Left kidney (tissue), 1 donor: ENCODE measurements at regions not wholly inside any gene's neighbourhood (a gene's known extent, or its start where the extent isn't known, plus 50 kb on each side); places are given as distances from the start of the nearest gene placed in this dataset.
"Not testable (repeated sequence)": the region's sequence is repeated elsewhere in the genome, so short reads cannot be mapped to it uniquely, and the experiment has no call there.

Source experiments
- DNase-seq: peaks from one replicate; pipeline ENCODE4 v3.0.0-alpha.2; 2013

DNA sequence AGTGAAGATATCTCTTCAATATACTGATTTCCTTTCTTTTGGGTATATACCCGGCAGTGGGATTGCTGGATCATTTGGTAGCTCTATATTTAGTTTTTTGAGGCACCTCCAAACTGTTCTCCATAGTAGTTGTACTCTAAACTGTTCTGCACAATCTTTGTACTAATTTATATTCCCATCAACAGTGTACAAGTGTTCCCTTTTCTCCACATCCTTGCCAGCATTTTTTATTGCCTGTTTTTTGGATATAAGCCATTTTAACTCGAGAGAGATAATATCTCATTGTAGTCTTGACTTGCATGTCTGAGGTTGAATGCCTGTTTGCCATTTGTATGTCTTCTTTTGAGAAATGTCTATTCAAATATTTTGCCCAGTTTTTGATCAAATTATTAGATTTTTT is 1859.4 kb upstream of the C9orf72 start:
- not testable (repeated sequence) for DNase-seq

DNA sequence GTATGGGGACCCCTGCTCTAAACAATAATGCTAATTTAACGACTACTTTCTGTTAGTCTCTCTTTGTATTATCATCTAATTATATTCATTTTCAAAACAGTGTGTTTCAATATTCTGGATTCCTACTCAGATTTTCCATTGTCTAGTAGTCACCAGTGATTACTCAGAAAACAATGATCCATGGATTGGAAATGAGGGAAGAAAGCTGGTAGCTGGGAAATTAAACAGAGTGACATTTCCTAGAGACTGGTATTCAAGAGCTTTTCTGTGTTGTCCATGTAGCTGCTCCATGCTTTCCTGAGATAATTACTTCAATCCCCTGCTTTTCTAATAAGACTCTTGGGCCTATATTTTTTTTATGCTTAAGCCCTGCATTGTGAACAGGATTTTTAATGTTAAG is 1862.1 kb upstream of the C9orf72 start:
- DNase-seq: no peak

DNA sequence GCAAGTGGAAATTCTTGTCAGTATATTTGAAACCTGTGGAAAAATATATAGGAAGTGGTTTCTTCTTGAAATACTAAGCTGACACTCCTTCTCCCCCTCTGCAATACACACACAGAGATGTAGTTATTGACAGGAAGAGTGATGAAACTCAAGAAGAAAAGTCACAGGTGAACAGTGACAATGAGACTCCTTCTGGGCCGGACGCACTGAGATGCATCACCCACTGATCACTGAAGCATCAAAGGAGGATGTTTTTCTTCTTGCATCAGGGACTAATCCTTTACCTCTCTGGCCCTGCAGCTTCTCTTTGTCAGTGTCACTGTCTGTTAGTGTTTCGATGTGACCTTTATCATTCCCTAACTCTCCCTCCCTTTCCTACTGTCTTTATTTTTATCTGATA is 1864.2 kb upstream of the C9orf72 start:
- DNase-seq: peak; percentile 22

DNA sequence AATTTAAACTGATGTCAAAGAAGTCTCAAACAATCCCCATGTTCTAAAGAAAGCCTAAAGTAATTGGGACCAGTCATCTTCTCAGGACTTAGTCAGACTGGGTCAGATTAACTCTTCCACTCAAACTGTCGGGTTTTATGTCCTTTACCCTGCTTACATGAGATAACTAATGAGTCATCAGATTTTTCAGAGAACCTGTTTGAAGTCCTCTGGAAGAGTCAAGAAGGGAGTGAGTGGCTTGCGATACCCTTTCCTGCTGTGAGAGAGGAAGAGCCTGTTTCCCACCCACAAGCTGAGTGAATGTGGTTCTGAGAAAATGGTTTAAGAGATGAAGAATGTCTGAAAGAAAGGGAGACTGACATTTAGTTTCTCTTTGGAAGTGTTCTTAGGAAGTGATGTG is 1866.7 kb upstream of the C9orf72 start:
- no peak for DNase-seq

DNA sequence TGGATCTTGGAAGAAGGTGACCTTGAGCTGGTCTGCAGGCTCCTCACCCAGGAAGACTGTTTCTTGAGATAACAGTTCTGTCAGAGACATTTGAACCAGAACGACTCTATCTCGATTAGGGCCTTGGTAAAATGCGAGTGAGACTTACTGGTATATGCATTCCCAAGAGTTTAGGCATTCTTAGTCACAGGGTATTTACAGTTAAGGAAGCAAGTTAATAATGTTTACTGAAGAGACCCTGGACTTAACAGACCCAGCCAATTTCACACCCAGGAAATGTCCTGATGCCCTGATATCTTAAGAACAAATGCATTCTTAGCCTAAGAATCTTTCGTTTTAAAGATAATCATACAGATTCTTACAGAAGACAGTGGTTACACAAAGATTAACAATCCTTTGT is 1867.2 kb upstream of the C9orf72 start:
- no peak for DNase-seq

DNA sequence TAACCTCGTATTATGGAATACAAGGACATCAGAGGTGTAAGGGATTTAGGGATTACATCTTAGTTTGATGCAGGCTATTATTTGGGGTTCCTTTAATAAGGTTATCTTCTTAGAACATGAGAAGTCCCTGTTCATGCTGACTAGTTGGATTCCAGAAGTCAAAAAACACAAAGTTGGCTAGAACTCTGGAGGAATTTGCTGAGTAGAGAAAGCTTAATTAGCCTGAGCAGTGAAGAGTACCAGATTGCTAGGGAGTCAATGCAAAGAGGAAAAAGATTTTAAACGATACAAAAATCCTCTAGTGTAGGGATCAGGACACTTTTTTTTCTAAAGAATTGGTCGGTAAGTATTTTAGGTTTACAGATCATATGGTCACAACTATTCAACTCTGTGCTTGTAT is 1872.5 kb upstream of the C9orf72 start:
- no peak for DNase-seq

DNA sequence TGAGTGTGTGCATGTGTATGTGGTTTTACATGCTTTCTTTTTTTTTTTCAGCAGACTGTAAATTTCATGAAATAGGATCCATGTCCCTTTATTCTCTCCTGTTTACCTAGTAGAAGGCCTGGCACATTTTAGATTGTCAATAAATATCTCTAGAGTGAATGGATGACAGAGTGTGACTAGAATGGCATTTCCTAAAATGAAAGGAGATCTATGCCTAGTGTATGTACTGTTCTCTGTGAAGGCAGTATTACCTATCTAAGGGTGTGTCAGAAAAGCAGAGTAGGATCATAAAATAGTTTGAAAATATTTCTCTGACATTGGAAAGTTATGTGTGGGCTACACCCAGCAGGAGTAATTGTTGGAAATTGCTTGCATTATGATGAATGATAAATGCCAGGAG is 1876.0 kb upstream of the C9orf72 start:
- no peak for DNase-seq

DNA sequence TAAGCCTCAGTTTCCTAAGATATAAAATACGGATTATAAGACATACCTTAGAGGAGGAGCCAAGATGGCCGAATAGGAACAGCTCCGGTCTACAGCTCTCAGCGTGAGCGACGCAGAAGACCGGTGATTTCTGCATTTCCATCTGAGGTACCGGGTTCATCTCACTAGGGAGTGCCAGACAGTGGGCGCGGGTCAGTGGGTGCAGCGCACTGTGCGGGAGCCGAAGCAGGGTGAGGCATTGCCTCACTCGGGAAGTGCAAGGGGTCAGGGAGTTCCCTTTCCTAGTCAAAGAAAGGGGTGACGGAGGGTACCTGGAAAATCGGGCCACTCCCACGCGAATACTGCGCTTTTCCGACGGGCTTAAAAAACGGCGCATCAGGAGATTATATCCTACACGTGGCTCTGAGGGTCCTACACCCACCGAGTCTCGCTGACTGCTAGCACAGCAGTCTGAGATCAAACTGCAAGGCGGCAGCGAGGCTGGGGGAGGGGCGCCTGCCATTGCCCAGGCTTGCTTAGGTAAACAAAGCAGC is 1877.1 kb upstream of the C9orf72 start:
- not testable (repeated sequence) for DNase-seq

DNA sequence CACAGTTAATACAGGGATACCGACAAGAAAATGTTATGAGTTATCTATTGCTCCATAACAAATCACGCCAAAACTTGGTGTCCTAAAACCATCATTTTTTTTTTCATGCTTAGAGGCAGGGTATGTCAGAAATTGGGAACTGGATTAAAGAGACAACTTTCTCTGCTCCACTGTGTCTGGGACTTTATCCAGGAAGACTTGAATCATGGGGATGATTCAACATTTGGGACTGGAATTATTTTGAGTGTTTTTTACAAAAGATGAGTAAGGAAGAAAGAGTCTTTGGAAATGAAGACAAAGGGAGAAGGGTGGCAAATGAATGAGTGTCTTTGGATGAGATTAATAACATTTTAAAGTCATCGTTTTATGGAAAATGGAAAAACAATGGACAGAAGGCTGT is 1883.7 kb upstream of the C9orf72 start:
- no peak for DNase-seq

DNA sequence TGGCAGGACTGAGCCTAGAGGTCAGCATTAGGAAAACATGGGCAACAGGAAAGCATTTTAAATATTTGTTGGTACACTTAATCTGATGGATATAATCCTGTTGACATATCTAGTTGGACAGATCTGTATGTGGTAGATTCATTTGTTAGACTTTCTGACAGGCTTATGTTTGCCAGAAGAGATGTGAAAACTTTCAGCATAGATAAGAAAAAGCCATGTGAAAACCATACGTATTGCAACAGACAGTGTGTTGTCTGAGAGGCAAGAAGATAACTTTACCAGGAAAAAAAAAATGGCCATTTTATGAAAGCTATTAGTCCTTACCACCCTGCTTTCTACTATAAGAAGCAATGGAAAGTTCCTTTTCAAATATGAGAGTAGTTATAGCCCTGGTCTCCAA is 1902.2 kb upstream of the C9orf72 start:
- DNase-seq: no peak

DNA sequence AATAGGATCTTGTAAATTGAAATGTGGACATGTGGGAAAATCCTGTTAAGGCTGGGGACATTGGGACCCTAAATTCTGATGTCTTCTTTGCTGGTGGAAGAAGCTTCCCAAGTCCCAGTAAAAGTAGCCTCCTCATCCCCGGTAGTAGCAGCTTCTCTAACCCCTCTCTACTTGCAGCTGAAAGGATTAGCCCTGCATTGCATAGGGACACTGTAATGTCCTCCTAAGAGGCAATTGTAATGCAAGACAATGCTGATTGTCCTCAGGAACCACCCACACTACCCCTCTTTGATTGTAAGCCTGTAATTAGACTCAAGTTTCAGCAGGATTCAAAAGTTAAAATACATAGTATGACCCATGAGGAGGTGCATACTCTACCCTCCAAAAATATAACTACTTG is 1938.4 kb upstream of the C9orf72 start:
- DNase-seq: no peak

DNA sequence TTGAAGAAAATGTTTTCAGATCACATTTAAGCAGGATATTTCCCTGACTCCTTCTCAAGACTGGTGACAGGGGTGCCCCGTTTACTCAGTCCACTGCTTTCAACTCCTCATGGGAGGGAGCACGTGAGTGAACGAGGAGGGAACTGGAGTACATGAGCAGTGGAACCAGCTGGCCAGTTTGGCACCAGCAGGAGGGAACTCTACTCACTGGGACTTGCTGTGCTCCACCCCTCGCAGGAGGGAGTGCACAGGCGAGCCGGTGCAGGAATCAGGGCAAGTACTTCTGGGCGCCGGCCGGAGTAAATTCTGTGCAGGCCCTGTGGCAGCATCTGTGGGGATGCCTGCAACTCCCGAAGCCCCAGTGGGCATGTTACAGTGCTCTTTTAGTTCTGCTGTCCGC is 1941.1 kb upstream of the C9orf72 start:
- DNase-seq: no peak

DNA sequence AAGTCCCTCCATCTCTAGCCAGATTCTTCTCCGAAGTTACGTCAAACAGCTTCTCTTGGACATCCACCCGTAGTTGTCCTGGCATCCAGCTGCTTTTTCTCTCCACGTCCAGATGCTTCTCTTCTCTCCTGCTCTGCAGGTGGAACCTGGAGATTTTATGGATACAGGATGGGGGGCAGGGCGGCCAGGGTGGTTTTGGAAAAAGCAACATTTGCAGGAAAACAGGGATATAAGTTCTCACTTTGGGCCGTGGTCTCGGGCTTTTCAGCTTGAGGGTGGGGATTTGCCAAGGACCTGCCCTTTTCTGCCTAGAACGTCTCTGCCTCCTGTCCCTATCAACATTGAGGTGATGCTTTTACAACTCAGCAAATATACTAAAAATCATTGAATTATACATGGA is 1941.6 kb upstream of the C9orf72 start:
- no peak for DNase-seq

DNA sequence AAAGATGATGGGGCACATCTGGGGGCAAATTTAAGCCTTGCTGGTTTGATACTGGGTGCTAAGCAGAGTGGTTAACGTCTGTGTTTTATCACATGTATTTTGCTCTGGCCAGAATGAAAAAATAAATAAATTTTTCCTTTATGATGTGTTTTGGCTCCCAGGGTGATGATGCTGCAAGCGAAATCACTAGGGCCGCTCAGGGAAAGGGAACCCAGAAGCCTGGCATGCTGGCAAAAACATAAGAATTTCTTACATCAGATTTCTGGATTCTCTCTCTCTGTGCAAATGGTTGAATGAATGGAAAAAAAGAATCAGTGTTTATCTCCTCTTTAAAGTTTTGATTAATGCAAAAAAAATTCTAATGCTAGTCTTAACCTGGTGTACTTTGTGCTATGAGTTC is 1975.2 kb upstream of the C9orf72 start:
- no peak for DNase-seq

DNA sequence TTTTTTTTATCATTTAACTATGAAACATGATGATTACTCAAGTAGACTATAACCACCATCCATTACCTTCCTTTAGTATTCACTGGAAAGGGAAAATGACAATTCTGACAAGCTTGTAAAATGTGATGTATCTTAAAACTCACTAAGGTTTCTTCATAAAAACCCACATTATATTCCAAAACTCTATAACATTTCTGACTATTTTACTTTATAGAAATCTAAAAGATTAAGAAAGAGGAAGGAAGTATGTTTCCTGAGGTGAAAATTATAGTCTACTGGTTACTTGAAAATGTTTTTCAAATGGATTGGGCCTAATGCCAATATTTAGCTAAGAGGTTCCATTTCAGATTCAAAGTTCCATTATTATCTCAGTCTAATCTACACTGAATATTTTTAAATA is 1982.2 kb upstream of the C9orf72 start:
- DNase-seq: no peak

DNA sequence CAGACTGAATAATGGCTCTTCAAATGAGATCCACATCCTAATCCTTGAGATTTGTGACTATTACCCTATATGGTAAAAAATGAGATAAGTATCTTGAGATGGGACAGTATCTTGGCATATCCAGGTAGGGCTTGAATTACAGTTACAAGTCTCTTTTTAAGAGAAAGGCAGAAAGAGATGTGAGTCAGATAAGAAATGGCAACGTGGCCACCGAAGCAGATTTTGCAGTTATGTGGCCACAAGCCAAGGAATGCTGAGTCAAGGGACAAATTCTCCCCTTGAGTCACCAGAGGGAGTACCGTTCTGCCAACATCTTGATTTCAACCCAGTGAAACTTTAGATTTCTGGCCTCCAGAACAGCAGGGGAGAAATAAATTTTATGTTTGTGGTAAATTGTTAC is 1983.0 kb upstream of the C9orf72 start:
- no peak for DNase-seq

DNA sequence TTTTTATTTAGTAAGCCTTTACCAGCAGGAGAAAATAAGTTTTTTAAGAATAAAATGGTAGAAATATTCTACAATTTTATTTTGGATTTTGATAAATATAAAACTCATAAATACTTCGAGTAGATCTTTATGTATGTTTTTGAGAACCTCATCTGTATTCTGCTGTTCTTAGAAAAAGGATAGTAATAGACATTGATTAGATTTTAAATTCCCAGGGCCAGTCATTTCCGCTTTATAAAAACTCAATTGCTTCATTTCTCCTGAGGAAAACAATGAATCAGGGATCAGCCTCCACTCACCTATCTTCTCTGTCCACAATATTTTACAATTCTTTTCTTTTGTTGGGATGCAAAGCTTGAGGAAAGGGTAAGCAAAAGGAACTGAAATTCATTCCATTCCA is 1983.5 kb upstream of the C9orf72 start:
- DNase-seq: no peak

DNA sequence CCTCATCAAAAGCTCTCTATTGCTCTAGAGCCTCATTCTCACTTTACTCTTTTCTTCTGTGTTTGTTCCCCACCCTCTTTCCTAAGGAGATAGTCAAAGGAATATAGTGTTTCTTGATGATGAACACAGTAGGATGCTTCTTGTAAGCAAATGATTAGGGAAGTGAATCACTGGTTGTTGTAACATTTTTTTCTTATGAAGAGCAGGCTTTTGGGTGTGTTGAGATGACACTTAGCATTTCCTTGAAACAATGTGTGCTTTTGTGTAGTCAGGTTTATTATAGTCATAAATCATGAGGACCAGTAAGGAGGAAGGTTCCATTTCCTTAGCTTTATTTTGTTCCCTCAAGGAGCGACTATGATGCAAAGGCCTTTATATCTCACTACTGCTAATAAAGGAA is 1991.3 kb upstream of the C9orf72 start:
- DNase-seq: no peak

DNA sequence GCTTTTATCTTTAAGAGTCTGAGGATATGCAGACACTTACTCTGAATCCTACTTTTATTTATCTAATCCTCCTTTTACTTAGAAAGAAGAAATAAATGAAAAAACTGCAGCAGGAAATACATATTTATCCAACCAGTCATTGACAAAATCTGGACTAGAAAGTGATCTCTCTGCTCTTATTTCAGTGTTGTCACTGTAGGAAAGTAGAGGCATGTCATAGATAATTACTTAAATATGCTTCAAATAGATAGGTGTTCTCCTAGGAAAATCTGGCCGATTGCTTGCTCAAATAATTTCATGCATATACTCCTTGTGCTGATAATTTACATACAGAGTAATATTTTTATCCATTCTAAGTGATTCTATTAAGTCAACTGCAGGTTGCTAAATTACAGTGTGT is 2001.9 kb upstream of the C9orf72 start:
- no peak for DNase-seq

DNA sequence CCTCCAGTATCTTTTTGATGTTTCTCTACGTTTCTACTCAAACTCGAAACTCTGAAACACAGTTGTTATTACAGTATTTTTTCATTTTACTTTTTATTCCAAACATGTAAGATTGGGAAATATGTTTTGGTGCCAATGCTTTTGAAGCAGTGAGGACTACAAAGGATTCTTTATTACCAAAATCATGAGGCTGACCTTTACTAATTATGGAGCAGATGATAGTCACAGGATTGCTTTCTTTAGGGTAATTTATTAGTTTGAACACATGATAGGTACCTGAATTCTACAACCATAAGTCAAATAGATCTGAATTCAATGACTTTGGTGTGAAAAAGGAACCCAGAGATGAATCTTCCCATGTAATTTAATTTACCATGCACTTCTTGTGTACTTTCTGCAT is 2015.1 kb upstream of the C9orf72 start:
- DNase-seq: no peak

DNA sequence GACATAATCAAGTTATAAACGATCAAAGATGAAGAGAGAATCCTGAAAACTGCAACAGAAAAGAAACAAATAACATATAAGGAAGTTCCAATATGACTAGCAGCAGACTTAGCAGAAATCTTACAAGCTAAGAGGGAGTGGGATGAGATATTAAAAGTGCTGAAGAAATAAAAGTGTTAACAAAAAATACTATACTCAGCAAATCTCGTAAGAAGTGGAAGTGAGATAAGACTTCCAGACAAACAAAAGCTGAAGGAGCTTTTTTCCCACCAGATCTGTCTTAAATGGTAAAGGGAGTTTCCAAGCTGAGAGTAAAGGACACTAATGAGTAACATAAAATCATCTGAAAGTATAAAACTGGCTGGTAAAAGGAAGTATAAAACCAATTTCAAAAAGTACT is 2036.0 kb upstream of the C9orf72 start:
- no peak for DNase-seq

DNA sequence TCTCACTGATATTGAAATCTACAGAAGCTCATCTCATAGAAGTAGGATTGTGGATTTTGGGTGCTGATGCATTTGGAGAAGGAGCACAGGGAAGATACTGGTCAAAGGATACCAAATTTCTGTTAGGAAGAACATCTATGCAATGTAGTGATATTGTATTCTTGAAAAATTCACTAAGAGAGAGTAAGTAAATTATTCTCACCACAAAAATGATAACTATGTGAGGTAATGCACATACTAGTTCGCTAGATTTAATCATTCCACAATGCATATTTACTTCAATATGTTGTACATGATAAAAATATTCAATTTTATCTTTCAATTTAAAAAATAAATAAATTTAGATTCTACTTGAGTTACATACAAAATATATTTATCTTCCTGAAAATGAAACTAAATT is 2040.5 kb upstream of the C9orf72 start:
- no peak for DNase-seq

DNA sequence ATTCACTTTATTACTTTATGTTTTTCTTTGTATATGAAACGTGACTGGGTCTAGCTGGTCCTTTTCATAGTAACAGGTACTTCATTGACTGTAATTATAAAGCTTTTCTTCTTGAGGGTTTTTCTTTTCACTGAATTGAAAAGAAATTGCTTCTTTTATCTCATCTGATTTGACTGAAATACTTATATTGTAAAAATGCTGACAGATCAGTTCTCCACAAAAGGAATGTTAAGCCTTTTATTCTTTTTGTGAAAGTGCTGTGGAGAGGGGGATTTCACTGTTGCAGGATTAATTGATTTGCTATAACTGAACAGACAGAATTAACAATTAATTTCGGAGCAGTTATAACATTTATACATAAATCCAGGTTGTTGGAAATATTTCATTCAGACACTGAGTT is 2043.6 kb upstream of the C9orf72 start:
- no peak for DNase-seq

DNA sequence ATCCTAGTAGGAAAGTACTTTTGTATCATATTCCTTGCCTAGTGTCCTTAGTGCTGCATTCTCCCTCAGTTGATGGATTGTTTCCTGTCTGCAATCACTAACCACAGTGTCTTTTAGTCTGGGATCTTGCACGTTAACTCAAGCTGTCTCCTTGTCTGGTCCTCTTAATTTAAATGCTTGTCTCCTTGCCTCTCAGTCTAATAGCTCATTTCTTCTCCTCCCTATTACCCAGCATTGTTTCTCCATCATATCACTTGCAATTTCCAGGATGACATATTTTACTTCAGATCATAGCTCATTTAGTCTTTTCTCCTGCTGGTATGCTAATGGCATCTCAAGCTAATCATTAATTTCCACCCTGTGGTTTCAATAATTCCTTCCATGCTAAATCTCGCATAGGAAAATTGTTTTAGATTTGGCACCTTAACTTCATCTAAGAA is 2052.0 kb upstream of the C9orf72 start:
- peak; percentile 7 for DNase-seq

DNA sequence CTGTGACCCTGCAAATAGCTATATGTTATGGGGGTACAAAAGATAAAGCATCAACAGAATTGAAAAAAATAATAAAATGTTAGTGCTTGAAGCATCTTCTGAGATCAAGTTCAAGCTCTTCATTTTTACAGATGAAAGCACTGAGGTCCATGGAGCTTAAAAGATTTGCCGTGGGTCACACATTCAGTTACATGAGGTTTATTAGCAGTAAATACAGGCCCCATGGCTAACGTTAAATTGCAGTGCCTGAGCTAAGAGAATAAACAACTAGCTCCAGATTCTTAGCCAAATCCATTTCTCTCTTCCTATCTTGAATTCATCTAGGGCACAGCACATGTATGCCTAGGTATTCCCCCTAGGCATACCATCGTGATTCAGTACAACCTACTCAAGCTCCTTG is 2052.7 kb upstream of the C9orf72 start:
- no peak for DNase-seq
